CD14-positive monocyte (primary cell): ENCODE measurements at regions not wholly inside any gene's neighbourhood (a gene's known extent, or its start where the extent isn't known, plus 50 kb on each side); places are given as distances from the start of the nearest gene placed in this dataset.

Experiments
- DNase-seq, 3 donors: peaks; one replicate each; pipeline ENCODE4 v3.0.0-alpha.2; 2011 to 2022
- H2AFZ ChIP-seq: 2 replicates; pipeline ENCODE4 v1.6.0; 2012; ENCODE audit warnings: mild to moderate bottlenecking, low read depth, low read length, inconsistent platforms; ENCODE audit not compliant: insufficient read depth, poor library complexity, severe bottlenecking
- H3K27ac ChIP-seq, 2 donors: 1 replicate in 1 of 2; 2 replicates in 1 of 2; pipeline ENCODE4 v1.5.1; 2012 to 2013; ENCODE audit warnings: low read length in 2 of 2, control low read depth in 1 of 2, inconsistent platforms in 1 of 2, low read depth in 1 of 2, mild to moderate bottlenecking in 1 of 2
- H3K27me3 ChIP-seq, 2 donors: one replicate each; pipeline versions ENCODE4 v1.6.0 to v1.6.1; 2011 to 2013; ENCODE audit warnings: low read length in 2 of 2; ENCODE audit not compliant: control insufficient read depth in 2 of 2, insufficient read depth in 2 of 2
- H3K36me3 ChIP-seq, 2 donors: replicated peaks in 1 of 2; 1 replicate in 1 of 2; 2 replicates in 1 of 2; pipeline versions ENCODE4 v1.5.1 to v1.6.1; 2012 to 2013; ENCODE audit warnings: low read length in 2 of 2, control low read depth in 1 of 2, inconsistent platforms in 1 of 2, mild to moderate bottlenecking in 1 of 2; ENCODE audit not compliant: insufficient read depth in 2 of 2, control insufficient read depth in 1 of 2
- H3K4me1 ChIP-seq, 2 donors: 1 replicate in 1 of 2; 2 replicates in 1 of 2; pipeline versions ENCODE4 v1.5.1 to v1.6.1; 2012 to 2013; ENCODE audit warnings: low read length in 2 of 2, control low read depth in 1 of 2, inconsistent platforms in 1 of 2, mild to moderate bottlenecking in 1 of 2, moderate library complexity in 1 of 2; ENCODE audit not compliant: insufficient read depth in 2 of 2, control insufficient read depth in 1 of 2
- H3K4me2 ChIP-seq: replicated peaks from 2 replicates; pipeline ENCODE3; 2012; ENCODE audit warnings: low read length, moderate library complexity, mild to moderate bottlenecking; ENCODE audit not compliant: poor library complexity, severe bottlenecking; ENCODE audit errors: extremely low read depth
- H3K4me3 ChIP-seq, 3 experiments: fragments of 200-600 bp in 1 of 3; sonication (generic) in 1 of 3; replicated peaks in 1 of 3; 1 replicate in 2 of 3; 2 replicates in 1 of 3; pipeline ENCODE4 v1.5.1; 2011 to 2013; ENCODE audit warnings: low read length in 3 of 3, mild to moderate bottlenecking in 3 of 3, control low read depth in 2 of 3, low read depth in 2 of 3, inconsistent platforms in 1 of 3, moderate library complexity in 1 of 3
- H3K79me2 ChIP-seq: 2 replicates; pipeline ENCODE4 v1.6.0; 2012; ENCODE audit warnings: mild to moderate bottlenecking, control low read depth, inconsistent platforms, low read length, moderate library complexity; ENCODE audit not compliant: insufficient read depth
- H3K9ac ChIP-seq: 2 replicates; pipeline ENCODE4 v1.6.0; 2017; ENCODE audit warnings: low read length, mild to moderate bottlenecking; ENCODE audit not compliant: insufficient read depth, poor library complexity, severe bottlenecking
- H3K9me3 ChIP-seq, 2 donors: replicated peaks in 1 of 2; 1 replicate in 1 of 2; 2 replicates in 1 of 2; pipeline versions ENCODE4 v1.5.1 to v1.6.1; 2012 to 2013; ENCODE audit warnings: low read length in 2 of 2, control low read depth in 1 of 2; ENCODE audit not compliant: control insufficient read depth in 1 of 2, insufficient read depth in 1 of 2
- H4K20me1 ChIP-seq: 2 replicates; pipeline ENCODE4 v1.6.0; 2012; ENCODE audit warnings: mild to moderate bottlenecking, low read length, control low read depth, moderate library complexity; ENCODE audit not compliant: insufficient read depth
- H3K27ac Mint-ChIP-seq, 7 donors: one replicate each; pipeline ENCODE4 v1.8.0; 2020; ENCODE audit warnings: mild to moderate bottlenecking in 7 of 7, mixed read lengths in 7 of 7, moderate library complexity in 6 of 7, inconsistent platforms in 2 of 7
- H3K27me3 Mint-ChIP-seq, 3 donors: one replicate each; pipeline ENCODE4 v1.8.0; 2021 to 2022; ENCODE audit warnings: low read depth in 3 of 3, mild to moderate bottlenecking in 3 of 3, mixed read lengths in 3 of 3, moderate library complexity in 3 of 3, inconsistent platforms in 1 of 3
- H3K36me3 Mint-ChIP-seq, 2 donors: one replicate each; pipeline ENCODE4 v1.8.0; 2020; ENCODE audit warnings: mixed read lengths in 2 of 2, inconsistent platforms in 1 of 2, mild to moderate bottlenecking in 1 of 2
- H3K4me1 Mint-ChIP-seq: one replicate; pipeline ENCODE4 v1.8.0; 2020; ENCODE audit warnings: mild to moderate bottlenecking, mixed read lengths
- H3K4me3 Mint-ChIP-seq, 2 donors: one replicate each; pipeline ENCODE4 v1.8.0; 2020; ENCODE audit warnings: mild to moderate bottlenecking in 2 of 2, mixed read lengths in 2 of 2, moderate library complexity in 1 of 2
- H3K9me3 Mint-ChIP-seq, 7 donors: one replicate each; pipeline ENCODE4 v1.8.0; 2020 to 2022; ENCODE audit warnings: mixed read lengths in 7 of 7, mild to moderate bottlenecking in 6 of 7, moderate library complexity in 6 of 7, inconsistent platforms in 2 of 7
- WGBS: methylation state at CpG from one replicate; pipeline ENCODE4 v1.1.5; 2013; ENCODE audit warnings: missing lambda C conversion rate; ENCODE audit not compliant: insufficient coverage; 5-methylcytosine and 5-hydroxymethylcytosine counted together
- intact Hi-C, 2 donors: fragments of 100-400 bp; cut with micrococcal nuclease; formaldehyde crosslinking; loops; one replicate each; pipeline versions ENCODE4 v1.15.0 to v1.15.1; 2023
- TF ChIP-seq, protein P1 (sequence below): fragments of 200-600 bp; IDR thresholded peaks from one replicate; pipeline ENCODE4 v1.8.0; 2022; ENCODE audit warnings: antibody characterized with exemption, mild to moderate bottlenecking

GRCh38 chr7:68671671-68672070 is 926.6 kb upstream of the AUTS2 start:
- H3K79me2 ChIP-seq = no peaks in the 10 kb centered on the region
- H3K4me2 ChIP-seq = no peak overlapping the region
- Mint-ChIP-seq H3K27ac (no peak overlapping the region), H3K4me3 (no peak overlapping the region), H3K36me3 (no peaks in the 10 kb centered on the region), H3K27me3 (peaks cover 0 to 2% (median 0%) of the 10 kb centered on the region in 3 donors), H3K9me3 (peaks cover 7 to 50% (median 30%) of the 10 kb centered on the region in 7 donors), H3K4me1 (no peaks in the 10 kb centered on the region)
- no peak overlapping the region for H2AFZ ChIP-seq
- H3K36me3 ChIP-seq = no peaks in the 10 kb centered on the region
- no peaks in the 10 kb centered on the region for H3K4me1 ChIP-seq
- intact Hi-C loops = no loop called here
- WGBS = no CpG with 5 or more reads among the region's 2 CpGs
- TF ChIP-seq, protein P1, sequence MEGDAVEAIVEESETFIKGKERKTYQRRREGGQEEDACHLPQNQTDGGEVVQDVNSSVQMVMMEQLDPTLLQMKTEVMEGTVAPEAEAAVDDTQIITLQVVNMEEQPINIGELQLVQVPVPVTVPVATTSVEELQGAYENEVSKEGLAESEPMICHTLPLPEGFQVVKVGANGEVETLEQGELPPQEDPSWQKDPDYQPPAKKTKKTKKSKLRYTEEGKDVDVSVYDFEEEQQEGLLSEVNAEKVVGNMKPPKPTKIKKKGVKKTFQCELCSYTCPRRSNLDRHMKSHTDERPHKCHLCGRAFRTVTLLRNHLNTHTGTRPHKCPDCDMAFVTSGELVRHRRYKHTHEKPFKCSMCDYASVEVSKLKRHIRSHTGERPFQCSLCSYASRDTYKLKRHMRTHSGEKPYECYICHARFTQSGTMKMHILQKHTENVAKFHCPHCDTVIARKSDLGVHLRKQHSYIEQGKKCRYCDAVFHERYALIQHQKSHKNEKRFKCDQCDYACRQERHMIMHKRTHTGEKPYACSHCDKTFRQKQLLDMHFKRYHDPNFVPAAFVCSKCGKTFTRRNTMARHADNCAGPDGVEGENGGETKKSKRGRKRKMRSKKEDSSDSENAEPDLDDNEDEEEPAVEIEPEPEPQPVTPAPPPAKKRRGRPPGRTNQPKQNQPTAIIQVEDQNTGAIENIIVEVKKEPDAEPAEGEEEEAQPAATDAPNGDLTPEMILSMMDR = no peak
- no peaks in the 10 kb centered on the region for H4K20me1 ChIP-seq
- peaks cover 30 to 34% of the 10 kb centered on the region in 2 donors for H3K9me3 ChIP-seq
- no peak overlapping the region for H3K9ac ChIP-seq
- H3K27me3 ChIP-seq = no peaks in the 10 kb centered on the region
- DNase-seq = no peak
- no peak overlapping the region for H3K4me3 ChIP-seq
- no peak overlapping the region for H3K27ac ChIP-seq

GRCh38 chr7:68674826-68675225 is 923.4 kb upstream of the AUTS2 start:
- Mint-ChIP-seq H3K27me3 (peaks cover 0 to 3% (median 0%) of the 10 kb centered on the region in 3 donors), H3K4me3 (no peak overlapping the region), H3K4me1 (no peaks in the 10 kb centered on the region), H3K9me3 (peaks cover 7 to 64% (median 38%) of the 10 kb centered on the region in 7 donors), H3K27ac (no peak overlapping the region), H3K36me3 (no peaks in the 10 kb centered on the region)
- TF ChIP-seq, protein P1 = no peak
- Histone ChIP-seq H2AFZ (no peak overlapping the region), H3K36me3 (no peaks in the 10 kb centered on the region), H3K27me3 (no peaks in the 10 kb centered on the region), H3K4me1 (no peaks in the 10 kb centered on the region), H3K9ac (no peak overlapping the region), H3K79me2 (no peaks in the 10 kb centered on the region), H3K27ac (no peak overlapping the region), H3K9me3 (peaks cover 39 to 50% of the 10 kb centered on the region in 2 donors), H3K4me3 (no peak overlapping the region), H4K20me1 (no peaks in the 10 kb centered on the region), H3K4me2 (no peak overlapping the region)
- intact Hi-C loops = no loop called here
- WGBS = no CpG with 5 or more reads among the region's 3 CpGs
- no peak for DNase-seq
